DMS 273 (cell line): ENCODE measurements at regions not wholly inside any gene's neighbourhood (a gene's known extent, or its start where the extent isn't known, plus 50 kb on each side); places are given as distances from the start of the nearest gene placed in this dataset.
"Not testable (repeated sequence)": the region's sequence is repeated elsewhere in the genome, so short reads cannot be mapped to it uniquely, and the experiment has no call there.

ENCODE experiments used
- DNase-seq: peaks from one replicate; lab custom pipeline; 2025; ENCODE audit not compliant: unreplicated experiment; lab: John Stamatoyannopoulos, UW

DNA sequence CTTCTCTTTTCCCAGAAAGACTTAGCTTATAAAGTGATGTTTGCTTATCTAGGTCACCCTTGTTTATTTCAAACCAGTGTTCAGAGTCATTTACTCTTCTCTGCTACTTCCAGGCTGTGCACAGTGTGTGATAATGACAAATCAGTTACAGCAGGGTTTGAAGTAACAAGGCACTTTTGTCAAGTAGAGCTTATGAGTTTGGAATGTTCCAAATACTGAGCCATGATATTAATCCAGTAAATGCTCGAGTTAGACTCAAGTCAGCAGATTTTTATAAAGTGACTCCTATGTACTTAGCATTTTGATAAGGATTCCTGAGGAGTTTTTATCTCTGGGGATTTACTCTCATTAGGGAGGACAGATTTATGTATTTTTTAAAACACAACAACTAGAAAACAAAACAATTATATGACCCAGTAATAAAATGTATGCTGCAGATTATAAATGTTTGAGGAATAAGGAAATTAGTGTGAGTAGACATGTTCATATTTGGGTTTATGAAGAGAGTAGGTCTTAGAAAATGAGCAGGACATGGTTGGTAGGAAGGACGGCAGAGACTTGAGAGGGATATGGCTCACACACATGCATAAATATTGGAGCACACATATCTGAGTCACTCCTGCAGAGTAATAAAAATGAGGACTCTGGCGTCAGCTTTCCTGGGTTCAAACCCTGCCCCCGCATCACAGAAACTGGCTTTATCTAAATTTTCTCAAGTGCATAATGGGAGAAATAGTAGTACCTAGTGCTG is 271.2 kb downstream of the FBXO8 start:
- DNase-seq = no peak

DNA sequence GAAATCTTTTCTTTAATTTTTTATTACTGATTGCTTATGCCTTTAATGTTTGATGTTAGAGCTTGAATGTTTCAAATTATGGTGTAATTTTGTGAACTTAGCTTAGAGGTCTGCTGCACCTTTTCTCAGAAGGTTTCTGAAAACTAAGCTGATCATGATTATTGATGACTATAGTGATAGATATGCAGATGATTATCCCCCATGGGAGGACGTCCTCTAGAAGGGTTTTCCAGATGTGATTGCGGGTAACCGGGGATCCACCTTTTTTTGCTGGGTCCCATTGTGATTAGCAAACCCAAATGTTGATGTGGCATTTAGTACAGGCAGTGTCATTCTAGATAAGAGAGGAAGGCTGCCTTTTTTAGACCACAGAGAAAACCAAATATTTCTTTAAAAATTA is 272.9 kb downstream of the FBXO8 start:
- no peak for DNase-seq

DNA sequence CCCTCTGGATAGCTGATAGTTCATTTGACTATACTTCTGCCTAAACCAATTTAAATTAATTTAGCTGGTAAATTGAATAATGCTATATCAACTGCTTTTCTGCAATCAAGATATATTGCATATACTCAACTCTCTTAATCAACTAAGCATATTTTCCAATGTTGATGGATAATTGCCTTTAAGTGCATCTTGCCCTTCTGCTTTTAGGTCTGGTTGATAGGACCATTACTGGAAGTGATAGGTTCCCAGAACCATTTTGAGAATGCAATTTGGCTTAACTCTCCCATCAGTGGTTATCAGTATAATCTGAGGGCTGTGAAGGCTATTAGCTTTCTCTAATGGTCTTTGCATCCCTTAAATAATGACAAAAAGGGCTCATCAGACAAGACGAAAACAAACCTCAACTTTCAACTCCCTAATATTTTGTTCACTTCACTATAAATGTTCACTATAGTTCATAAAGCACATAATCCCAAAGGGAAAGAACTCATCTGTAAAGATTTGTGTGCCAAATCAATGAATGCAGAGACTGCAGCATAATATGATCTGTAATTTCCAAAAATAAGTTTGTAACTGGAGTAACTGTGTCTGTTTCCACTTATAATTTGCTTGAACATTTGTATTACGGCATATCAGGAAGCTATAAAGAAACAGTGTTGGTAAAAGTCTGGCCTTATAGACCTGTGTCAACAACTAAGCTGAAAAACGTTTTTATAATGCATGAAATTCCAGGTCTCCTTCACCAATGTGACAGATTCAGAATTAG is 273.6 kb downstream of the FBXO8 start:
- no peak for DNase-seq

DNA sequence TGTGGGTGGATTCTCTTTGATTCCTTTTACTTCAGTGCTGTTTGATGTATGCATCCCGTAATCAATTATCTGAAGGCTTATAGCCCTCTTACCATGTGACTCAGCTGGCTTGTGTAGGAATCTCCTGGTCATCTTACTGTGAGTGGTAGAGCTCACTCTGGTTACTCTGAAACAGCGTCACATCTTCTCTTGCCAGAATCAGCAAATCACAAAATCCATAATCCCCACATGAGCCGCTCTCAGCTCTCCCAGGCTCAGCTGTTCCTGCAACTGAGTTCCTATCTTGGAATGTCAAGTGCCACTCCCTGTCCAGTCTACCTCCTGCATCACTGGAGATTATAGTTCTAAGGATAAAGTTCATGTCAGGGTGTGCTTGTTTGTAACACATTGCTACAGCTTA is 278.0 kb downstream of the FBXO8 start:
- no peak for DNase-seq

DNA sequence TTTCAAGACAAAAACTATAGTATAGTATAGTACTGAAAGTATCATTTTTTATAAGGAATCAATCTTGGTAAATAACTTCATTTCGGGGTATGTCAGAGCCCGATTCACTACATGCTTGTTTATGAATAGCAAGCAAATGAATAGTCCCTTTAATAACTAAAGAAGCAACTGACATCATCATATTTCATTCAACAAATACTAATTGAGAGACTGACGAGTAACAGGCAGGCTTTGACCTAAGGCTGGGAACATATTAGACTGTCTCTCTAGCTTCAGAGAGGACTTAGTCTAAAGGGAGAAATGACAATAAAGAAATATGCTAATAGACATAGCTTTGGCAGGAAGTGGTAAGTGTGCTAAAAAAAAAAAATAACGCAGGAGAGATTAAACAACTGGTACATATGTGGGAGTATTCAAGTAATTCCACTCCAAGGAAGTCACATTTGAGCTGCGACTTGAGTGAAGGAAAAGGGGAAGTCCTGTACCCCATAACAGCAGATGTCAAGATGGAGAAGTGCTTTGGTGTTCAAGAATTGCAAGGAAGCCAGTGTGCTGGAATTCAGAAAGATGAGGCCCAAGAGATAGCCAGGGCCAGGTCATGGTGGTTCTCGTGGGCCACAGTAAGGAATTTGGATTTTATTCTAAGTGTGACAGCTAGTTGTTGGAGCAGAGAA is 284.9 kb downstream of the FBXO8 start:
- DNase-seq = no peak

DNA sequence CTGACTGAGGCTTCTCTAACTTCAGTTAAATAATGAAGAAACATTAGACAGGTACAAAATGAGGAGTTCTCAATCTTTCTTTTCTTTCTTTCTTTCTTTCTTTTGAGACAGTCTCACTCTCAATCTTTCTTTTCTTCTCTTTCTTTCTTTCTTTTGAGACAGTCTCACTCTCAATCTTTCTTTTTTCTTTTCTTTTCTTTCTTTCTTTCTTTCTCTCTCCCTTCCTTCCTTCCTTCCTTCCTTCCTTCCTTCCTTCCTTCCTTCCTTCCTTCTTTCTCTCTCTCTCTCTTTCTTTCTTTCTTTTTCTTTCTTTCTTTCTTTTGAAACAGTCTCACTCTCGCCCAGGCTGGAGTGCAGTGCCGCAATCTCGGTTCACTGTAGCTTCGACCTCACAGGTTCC is 287.7 kb downstream of the FBXO8 start:
- not testable (repeated sequence) for DNase-seq

DNA sequence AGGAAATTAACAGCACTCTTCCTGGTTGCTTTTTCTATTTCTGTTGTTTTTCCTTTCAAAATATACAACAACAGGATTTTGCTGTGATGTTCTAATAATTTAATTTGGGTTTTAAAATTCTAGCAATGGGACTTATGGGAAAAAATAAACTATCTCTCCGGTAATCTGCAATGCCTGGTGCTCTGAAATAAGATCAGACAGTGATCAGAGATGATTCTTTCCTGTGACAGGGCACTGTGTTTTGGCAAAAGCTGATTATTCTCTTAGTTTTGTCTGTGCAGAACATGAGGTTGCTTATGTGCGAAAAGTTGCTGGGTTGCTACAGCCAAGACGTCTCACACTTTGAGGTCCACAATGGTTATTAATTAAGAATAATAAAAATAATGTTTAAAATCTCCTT is 291.7 kb downstream of the FBXO8 start:
- DNase-seq = no peak

DNA sequence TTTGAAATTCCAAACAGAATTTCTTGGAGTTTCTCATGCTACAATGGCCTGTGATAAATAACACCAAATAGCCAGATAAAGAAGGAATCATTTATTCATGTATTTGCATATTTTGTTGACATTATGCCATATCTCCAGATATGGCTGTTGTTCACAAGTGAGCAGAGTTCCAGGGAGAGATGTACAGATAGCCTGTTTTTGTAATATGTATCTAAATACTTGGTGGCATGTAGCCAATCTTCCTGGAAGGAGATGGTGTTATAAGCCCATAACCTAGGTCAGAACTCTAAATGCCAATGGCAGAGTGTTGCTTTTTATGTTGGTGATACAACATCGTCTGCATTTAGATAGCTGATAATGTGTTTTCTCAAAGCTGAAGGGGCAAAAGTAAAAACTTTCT is 292.2 kb downstream of the FBXO8 start:
- DNase-seq = no peak

DNA sequence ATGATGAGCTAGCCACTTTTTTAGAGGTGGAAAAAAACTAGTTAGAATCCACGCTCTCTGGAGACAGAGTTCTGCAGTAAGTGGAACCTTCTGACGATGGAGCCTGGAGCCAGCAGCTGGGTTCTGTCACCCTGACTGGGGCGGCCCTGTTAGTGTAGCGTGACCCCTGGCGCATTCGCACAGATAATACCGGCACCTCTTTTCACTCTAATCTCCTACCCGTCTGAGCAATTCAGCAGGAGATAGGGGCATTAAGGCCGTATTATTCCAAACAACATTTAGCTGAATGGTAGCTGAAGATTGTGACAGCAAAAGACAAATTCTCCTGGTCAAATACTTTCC is 292.6 kb downstream of the FBXO8 start:
- DNase-seq = no peak

DNA sequence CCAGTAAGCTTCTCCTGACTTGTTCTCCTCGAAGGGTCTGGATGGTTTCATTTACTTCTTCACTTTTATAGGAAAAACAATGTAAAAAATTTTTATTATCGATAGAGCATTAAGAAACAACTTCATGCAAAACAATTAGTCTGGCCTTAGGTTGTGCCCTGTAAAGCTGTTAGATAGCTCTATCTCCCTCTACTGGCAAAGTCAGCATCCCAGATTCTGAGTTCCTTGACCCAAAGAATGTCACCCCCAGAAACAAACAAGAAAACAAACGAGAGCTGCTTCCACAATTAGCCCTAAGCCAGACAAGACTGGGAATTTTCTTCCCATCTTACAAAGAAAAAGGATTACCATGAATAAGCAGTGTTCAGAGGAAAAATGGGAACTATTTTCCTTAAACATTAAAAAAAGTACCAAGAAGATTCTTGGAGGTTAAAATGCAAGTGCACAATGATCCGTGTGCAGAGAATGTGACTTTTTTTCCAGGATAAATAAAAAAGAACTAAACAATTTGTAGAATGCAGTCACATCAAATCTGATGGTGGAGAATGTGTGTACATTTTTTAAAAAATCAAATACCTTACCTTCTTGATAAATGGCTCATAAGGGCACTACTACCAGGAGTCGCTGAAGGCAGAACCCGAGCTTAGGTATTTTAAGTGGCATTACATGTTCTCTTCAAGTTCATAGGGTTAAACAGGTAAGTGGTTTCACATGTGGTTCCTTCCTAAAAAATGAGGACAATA is 293.2 kb downstream of the FBXO8 start:
- peak; percentile 11 for DNase-seq

DNA sequence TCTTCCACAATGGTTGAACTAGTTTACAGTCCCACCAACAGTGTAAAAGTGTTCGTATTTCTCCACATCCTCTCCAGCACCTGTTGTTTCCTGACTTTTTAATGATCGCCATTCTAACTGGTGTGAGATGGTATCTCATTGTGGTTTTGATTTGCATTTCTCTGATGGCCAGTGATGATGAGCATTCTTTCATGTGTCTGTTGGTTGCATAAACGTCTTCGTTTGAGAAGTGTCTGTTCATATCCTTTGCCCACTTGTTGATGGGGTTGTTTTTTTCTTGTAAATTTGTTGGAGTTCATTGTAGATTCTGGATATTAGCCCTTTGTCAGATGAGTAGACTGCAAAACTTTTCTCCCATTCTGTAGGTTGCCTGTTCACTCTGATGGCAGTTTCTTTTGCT is 319.9 kb downstream of the FBXO8 start:
- not testable (repeated sequence) for DNase-seq

DNA sequence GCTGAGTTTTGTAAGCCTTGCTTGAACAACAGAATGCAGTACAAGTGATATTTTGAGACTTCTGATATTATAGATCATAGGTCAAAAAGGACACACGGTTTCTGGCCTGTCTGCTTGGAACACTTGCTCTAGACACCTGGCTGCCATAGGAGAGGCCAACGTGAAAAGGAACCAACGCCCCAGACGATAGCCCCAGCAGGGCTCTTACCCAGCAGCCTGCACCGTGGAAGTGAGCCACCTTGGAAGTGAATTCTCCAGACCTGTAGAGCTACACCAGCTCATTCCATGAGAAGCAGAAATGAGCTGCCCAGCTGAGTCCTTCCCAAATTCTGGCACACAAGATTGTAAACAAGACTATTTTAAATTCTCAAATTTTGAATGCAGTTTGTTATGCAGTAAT is 323.1 kb downstream of the FBXO8 start:
- no peak for DNase-seq

DNA sequence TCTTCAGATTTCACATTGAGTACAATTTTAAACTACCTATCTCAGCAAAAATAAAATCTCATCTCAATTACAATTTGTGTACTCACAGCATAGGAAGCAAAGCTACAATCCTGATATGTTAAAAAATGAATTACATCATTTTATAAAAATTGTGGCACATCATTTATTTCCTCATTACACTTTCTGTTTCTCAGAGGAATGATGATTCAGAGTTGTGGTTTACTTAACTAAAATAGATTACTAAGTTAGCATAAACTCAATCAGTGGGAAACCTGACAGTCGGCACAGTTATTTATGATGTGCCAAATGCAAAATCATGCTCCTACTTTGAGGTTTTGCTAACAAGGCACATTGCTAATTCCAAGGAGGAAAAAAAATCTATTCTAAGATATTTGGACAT is 325.0 kb downstream of the FBXO8 start:
- no peak for DNase-seq

DNA sequence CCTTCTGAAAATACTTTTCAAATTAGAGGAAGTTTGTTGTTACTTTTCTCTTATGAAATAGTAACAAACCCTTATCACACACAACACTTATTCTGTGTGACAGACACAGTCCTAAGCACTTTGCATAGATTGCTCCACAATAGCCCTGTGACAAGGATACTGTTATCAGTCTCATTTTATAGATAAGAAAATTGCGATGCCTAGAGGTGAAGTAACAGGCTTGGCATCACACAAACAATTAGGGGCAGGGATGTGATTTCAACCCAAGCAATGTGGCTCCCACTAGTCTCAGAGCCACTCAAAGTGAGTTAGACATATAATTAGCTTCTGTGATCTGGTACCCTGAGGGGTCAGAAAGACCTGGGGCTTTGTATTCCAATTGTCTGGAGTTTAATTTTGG is 339.9 kb downstream of the FBXO8 start:
- DNase-seq = no peak

DNA sequence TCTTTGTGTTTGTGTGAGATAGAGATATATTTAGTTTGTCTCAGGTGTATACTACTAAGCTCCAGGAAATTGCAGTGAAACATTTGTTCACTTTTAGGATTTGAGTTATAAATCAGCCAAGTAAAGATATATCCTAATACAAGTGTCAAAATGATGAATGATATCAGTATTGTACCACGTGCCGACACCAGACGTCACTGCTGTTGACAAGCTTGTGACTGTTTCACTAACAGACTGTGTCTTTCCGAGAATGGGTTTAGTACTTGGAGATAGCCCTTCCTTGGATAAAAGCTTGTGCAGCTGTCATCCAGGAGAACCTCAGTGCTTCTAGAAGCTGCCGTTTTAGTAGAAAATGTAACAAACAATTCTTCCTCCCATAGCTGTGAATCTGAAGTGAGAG is 343.3 kb downstream of the FBXO8 start:
- no peak for DNase-seq

DNA sequence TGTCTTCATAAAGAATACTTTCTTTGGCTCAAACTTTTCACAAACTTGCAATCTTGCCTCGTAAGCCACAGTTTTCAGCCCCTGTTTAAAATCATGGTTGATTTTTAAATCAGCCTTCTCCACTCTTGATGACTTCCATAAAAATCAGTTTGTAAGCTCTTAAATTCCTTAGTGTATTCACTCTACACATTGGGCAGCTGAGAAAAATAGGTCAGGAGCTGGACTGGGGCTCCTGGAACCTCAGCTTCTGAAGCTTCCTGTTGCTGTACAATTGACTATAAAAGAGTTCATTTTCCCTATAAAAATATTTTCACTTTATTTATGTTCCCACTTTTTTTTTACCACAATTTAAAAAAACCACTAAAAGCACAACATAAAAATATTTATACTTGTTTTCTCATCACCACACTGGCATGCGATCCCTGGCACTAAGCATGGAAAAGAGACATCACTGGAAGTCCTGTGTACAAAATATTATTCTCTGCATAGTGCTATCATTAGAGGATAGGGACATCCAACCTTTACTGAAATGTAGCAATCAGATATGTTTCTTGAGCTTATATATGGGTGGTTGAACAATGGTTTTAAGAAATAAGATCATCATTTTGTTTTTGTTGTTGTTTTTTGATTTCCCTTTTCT is 345.7 kb downstream of the FBXO8 start:
- DNase-seq = no peak

DNA sequence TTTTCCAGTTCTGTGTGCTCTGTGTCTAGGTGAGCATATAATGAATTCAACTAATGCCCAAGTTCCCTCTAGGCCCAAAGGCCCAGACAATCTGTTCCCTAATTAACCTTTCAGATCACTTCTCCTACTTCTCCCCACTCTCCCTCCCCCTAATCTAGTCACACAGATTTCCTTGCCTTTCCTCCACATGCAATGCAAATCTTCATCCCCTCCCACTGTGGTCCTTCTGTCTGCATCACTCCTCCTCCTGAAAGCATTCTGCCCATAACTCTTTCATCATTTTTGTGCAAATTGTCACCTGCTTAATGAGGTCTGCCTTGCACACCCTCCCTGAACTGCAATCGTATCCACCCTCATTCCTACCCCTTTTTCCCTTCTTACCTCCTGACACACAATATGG is 346.6 kb downstream of the FBXO8 start:
- DNase-seq = no peak

DNA sequence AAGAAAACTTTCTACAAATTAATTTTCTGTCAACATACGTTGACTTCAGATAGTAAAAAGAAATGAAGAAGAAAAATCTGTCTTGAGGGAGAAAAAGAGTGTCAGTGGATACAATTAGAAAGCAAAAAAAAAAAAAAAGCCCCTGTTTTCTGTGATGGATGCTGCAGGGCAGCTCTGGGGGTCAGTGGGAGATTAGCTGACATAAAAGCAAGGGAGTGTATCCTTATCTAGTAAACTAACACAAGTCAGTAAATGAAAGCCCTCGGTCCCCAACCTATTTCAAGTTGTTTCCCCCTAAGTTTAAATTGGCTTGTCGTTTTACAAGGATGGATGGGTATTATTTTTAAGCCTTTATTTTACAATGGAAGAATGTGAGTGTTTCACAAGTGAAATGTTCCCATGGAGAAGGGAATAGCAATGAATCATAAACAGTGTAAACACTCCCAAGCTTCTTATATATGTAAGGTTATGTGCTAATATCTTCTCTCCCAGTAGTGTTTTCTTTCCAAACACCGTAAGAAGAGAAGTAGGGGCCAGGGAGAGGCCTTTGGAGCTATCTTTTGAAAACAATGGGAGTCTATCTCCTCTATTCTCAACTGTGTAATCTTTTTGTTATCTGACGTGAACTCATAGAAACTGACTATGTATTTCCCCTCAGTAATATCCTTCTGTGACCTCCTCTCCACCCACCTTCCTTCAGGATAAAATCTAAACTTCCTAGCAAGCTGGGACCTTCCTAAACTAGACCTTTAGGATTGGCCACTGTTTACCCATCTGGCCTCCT is 347.7 kb downstream of the FBXO8 start:
- no peak for DNase-seq

DNA sequence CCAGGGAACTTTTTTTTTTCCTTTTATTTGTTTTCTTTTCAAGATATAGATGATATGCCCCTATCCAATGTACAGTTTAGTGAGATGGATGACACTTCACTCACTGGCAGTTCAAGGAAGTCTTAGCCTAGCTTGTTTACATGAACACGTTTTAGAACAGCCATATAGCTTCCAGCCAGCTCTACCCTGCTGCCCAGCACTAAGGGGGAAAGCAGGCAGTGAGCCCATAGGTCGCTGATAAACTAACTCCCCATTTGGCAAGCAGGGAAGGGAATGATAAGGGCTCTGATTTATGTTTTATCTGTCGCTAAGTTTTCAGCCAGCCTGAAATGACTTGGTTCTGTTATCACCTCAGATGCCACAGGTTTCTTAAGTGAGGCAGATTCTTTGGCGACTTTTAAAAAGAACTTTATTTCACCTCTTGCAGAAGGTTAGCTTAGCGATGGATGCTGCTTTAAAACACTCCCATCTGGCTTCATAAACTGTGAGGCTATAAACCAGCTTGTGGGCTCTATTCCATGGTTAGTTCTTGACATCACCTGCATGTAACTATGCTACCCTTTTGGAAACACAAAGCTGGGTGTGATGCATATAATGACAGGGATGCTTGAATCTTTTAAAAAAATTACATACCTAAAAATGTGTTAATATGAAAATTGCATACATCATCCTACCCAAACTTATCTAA is 348.4 kb downstream of the FBXO8 start:
- DNase-seq = no peak

DNA sequence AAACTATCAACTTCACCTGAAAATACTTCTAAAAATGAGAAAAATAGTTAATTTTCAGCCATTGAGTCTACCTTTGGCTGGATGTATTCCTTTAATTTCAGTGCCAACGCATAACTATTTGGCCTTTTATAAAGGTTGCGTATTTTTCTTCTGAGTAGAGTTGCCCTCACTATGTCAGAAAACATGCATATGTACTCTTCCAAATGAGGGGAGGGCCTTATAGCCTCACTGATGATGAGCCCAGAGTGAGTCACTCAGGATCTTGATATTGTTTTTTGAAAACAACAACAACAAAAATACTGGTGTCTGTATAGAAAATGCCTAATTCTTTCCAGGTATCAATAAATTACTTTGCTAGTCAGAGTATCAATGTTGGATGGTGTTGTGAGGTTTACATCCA is 349.3 kb downstream of the FBXO8 start:
- no peak for DNase-seq
